ENCODE measurements at regions not wholly inside any gene's neighbourhood (a gene's known extent, or its start where the extent isn't known, plus 50 kb on each side); places are given as distances from the start of the nearest gene placed in this dataset.

GRCh38 chr15:92751528-92751927 lies 96.0 kb upstream of the FAM174B start (continued):
- TF ChIP-seq FOXK1 (CRISPR knock-in tag; IDR thresholded peaks at IDR 0.05; ENCODE audit: borderline replicate concordance, low read depth) (no peak), MYC (CRISPR knock-in tag; IDR thresholded peaks at IDR 0.05; ENCODE audit: borderline replicate concordance) (no peak), HMGXB4 (CRISPR knock-in tag; IDR thresholded peaks at IDR 0.05; ENCODE audit: borderline replicate concordance in 1 of 2, low read depth in 1 of 2) (no peak), PATZ1 (CRISPR knock-in tag; IDR thresholded peaks at IDR 0.05) (no peak), DNMT1 (CRISPR knock-in tag; IDR thresholded peaks at IDR 0.05) (no peak), FOXK2 (IDR thresholded peaks at IDR 0.05) (no peak), ZNF543 (CRISPR knock-in tag; IDR thresholded peaks at IDR 0.05) (no peak)

DNA sequence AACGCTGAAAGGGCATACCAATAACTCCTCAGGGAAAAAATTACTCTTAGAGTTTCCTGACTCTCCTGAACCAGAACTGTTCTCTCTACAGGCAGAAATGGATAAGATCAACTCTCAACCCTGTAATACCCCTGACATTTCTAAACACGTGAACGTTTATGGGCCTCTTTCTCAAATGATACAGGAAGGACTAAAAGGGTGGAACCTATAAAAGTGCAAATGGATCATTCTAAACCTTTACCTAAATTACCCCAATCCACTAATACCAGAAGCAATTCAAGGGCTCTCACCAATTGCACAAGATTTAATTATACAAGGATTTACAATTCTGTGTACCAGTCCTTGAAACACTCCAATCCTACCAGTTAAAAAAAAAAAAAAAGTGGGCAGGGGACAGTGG lies 98.0 kb upstream of the FAM174B start:
- no peaks in the 10 kb centered on the region for H4K20me1 ChIP-seq (ENCODE audit: insufficient read depth, low read length)
- no peak overlapping the region for H3K4me2 ChIP-seq (ENCODE audit: low read depth, low read length)
- intact Hi-C loops (cut with micrococcal nuclease; ENCODE audit: unreplicated experiment) (no loop called here), in situ Hi-C loops (cut with HindIII; ENCODE audit: extremely low pct_ligation_motif_present, low pct_unique_long_range_greater_than_20kb) (no loop called here)
- no peaks in the 10 kb centered on the region for H3K79me2 ChIP-seq (ENCODE audit: insufficient read depth, low read length)
- H2AFZ ChIP-seq (ENCODE audit: low read length), result no peak overlapping the region
- H3K27me3 ChIP-seq (ENCODE audit: control insufficient read depth in 1 of 2, insufficient read depth in 2 of 2, low read length in 2 of 2), result no peaks in the 10 kb centered on the region
- H3K36me3 ChIP-seq (replicated peaks in 1 of 2; ENCODE audit: control insufficient read depth in 1 of 2, insufficient read depth in 2 of 2, low read length in 2 of 2), result no peaks in the 10 kb centered on the region
- H3K4me3 ChIP-seq (replicated peaks in 1 of 3; ENCODE audit: insufficient read depth in 1 of 3, low read depth in 2 of 3, low read length in 3 of 3), result no peak overlapping the region
- H3K9ac ChIP-seq (ENCODE audit: insufficient read depth, low read depth, low read length), result no peak overlapping the region
- WGBS (ENCODE audit: low lambda C conversion rate), result 55% methylated on average over 3 of the region's 3 CpGs
- ATAC-seq (no peak), DNase-seq (ENCODE audit: low spot score) (no peak), FAIRE-seq (no peak)
- no TSS peak for BruUV-seq (replicated peaks)
- POLR2A ChIA-PET, result no interaction called here
- H3K9me3 ChIP-seq (ENCODE audit: low read length), result no peaks in the 10 kb centered on the region
- no peak overlapping the region for H3K27ac ChIP-seq (ENCODE audit: extremely low read length, insufficient read depth, low read length)
- H3K4me1 ChIP-seq (ENCODE audit: insufficient read depth, low read length), result no peaks in the 10 kb centered on the region
- CTCF ChIA-PET (ENCODE audit: low intra/inter-chr PET ratio, low total read pairs), result no interaction called here
- TF ChIP-seq LRRFIP1 (CRISPR knock-in tag; conservative IDR thresholded peaks at IDR 0.05), result no peak
- TF ChIP-seq ZNF7 (CRISPR knock-in tag; IDR thresholded peaks at IDR 0.05), result no peak
- no peak for TF ChIP-seq ZMYM3 (CRISPR knock-in tag; IDR thresholded peaks at IDR 0.05)
- no peak for TF ChIP-seq ZNF549 (CRISPR knock-in tag; IDR thresholded peaks at IDR 0.05)
- TF ChIP-seq E2F1 (CRISPR knock-in tag; IDR thresholded peaks at IDR 0.05), result no peak
- TF ChIP-seq ZNF891 (CRISPR knock-in tag; IDR thresholded peaks at IDR 0.05), result no peak
